ENCODE measurements at regions not wholly inside any gene's neighbourhood (a gene's known extent, or its start where the extent isn't known, plus 50 kb on each side); places are given as distances from the start of the nearest gene placed in this dataset.

GRCh38 chr12:17151917-17152316 is 546.0 kb upstream of the LMO3 start:
- peaks cover 27% of the 10 kb centered on the region for H3K9me3 Mint-ChIP-seq
- H3K4me3 Mint-ChIP-seq = no peak overlapping the region
- no peak overlapping the region for H3K27ac Mint-ChIP-seq (ENCODE audit: unreplicated experiment)
- no peak for TF ChIP-seq CTCF (conservative IDR thresholded peaks at IDR 0.05)
- no peak for DNase-seq (ENCODE audit: low read depth, low spot score)
- H3K27me3 Mint-ChIP-seq (ENCODE audit: low read depth) = no peaks in the 10 kb centered on the region
- H3K4me1 Mint-ChIP-seq = no peaks in the 10 kb centered on the region
- H3K36me3 Mint-ChIP-seq (ENCODE audit: low read depth) = peaks cover 7% of the 10 kb centered on the region

- no peak for DNase-seq (ENCODE audit: low read depth, low spot score)
- no peak for TF ChIP-seq CTCF (conservative IDR thresholded peaks at IDR 0.05)
- H3K4me1 Mint-ChIP-seq = no peaks in the 10 kb centered on the region
- no peaks in the 10 kb centered on the region for H3K27me3 Mint-ChIP-seq (ENCODE audit: low read depth)
- no peak overlapping the region for H3K27ac Mint-ChIP-seq (ENCODE audit: unreplicated experiment)
- peaks cover 7% of the 10 kb centered on the region for H3K36me3 Mint-ChIP-seq (ENCODE audit: low read depth)
- H3K4me3 Mint-ChIP-seq = no peak overlapping the region
- peaks cover 22% of the 10 kb centered on the region for H3K9me3 Mint-ChIP-seq
These were observed 542.7 kb upstream of the LMO3 start for GRCh38 chr12:17148706-17149105.

- no peak overlapping the region for H3K4me3 Mint-ChIP-seq
- no peak for DNase-seq (ENCODE audit: low read depth, low spot score)
- no peak for TF ChIP-seq CTCF (conservative IDR thresholded peaks at IDR 0.05)
- no peaks in the 10 kb centered on the region for H3K4me1 Mint-ChIP-seq
- H3K27ac Mint-ChIP-seq (ENCODE audit: unreplicated experiment) = no peak overlapping the region
- H3K36me3 Mint-ChIP-seq (ENCODE audit: low read depth) = no peaks in the 10 kb centered on the region
- H3K9me3 Mint-ChIP-seq = no peaks in the 10 kb centered on the region
- no peaks in the 10 kb centered on the region for H3K27me3 Mint-ChIP-seq (ENCODE audit: low read depth)
These were observed 536.9 kb upstream of the LMO3 start for GRCh38 chr12:17142856-17143255.

- Mint-ChIP-seq H3K27me3 (ENCODE audit: low read depth) (no peaks in the 10 kb centered on the region), H3K9me3 (no peaks in the 10 kb centered on the region), H3K27ac (ENCODE audit: unreplicated experiment) (no peak overlapping the region), H3K4me1 (no peaks in the 10 kb centered on the region), H3K4me3 (no peak overlapping the region), H3K36me3 (ENCODE audit: low read depth) (no peaks in the 10 kb centered on the region)
- DNase-seq (ENCODE audit: low read depth, low spot score) = no peak
- no peak for TF ChIP-seq CTCF (conservative IDR thresholded peaks at IDR 0.05)
These were observed 534.0 kb upstream of the LMO3 start for GRCh38 chr12:17139931-17140330.

GRCh38 chr12:17137396-17137795 is 531.4 kb upstream of the LMO3 start:
- Mint-ChIP-seq H3K4me3 (no peak overlapping the region), H3K9me3 (peaks cover 3% of the 10 kb centered on the region), H3K27ac (ENCODE audit: unreplicated experiment) (no peak overlapping the region)

More at GRCh38 chr12:17137396-17137795, 531.4 kb upstream of the LMO3 start:
- DNase-seq (ENCODE audit: low read depth, low spot score) = no peak
- TF ChIP-seq CTCF (conservative IDR thresholded peaks at IDR 0.05) = no peak
- H3K4me1 Mint-ChIP-seq = no peaks in the 10 kb centered on the region
- no peaks in the 10 kb centered on the region for H3K27me3 Mint-ChIP-seq (ENCODE audit: low read depth)
- no peaks in the 10 kb centered on the region for H3K36me3 Mint-ChIP-seq (ENCODE audit: low read depth)
